Skeletal muscle tissue (tissue), 3 donors: ENCODE measurements at regions not wholly inside any gene's neighbourhood (a gene's known extent, or its start where the extent isn't known, plus 50 kb on each side); places are given as distances from the start of the nearest gene placed in this dataset.
A peak's percentile ranks its signal among the peaks of the same experiment; 100 is the strongest.

Source experiments
- H3K27ac ChIP-seq: one replicate; pipeline ENCODE4 v1.7.0; 2013; ENCODE audit warnings: mild to moderate bottlenecking, low read depth, low read length, inconsistent platforms
- H3K27me3 ChIP-seq, 3 donors: one replicate each; pipeline ENCODE4 v1.7.0; 2013; ENCODE audit warnings: low read length in 3 of 3; ENCODE audit not compliant: control insufficient read depth in 3 of 3, insufficient read depth in 3 of 3
- H3K36me3 ChIP-seq, 3 donors: one replicate each; pipeline ENCODE4 v1.7.0; 2013; ENCODE audit warnings: low read length in 3 of 3; ENCODE audit not compliant: control insufficient read depth in 3 of 3, insufficient read depth in 3 of 3
- H3K4me1 ChIP-seq, 3 donors: one replicate each; pipeline ENCODE4 v1.7.0; 2013; ENCODE audit warnings: low read length in 3 of 3, mild to moderate bottlenecking in 3 of 3; ENCODE audit not compliant: control insufficient read depth in 3 of 3, insufficient read depth in 3 of 3
- H3K4me3 ChIP-seq, 3 donors: one replicate each; pipeline ENCODE4 v1.7.0; 2013; ENCODE audit warnings: low read length in 3 of 3
- H3K9ac ChIP-seq, 3 donors: one replicate each; pipeline ENCODE4 v1.7.0; 2013; ENCODE audit warnings: low read length in 3 of 3, mild to moderate bottlenecking in 3 of 3, moderate library complexity in 2 of 3, low read depth in 1 of 3
- H3K9me3 ChIP-seq, 3 donors: one replicate each; pipeline ENCODE4 v1.7.0; 2013; ENCODE audit warnings: low read length in 3 of 3; ENCODE audit not compliant: control insufficient read depth in 3 of 3
- donor health status: Osteomylitis.

DNA sequence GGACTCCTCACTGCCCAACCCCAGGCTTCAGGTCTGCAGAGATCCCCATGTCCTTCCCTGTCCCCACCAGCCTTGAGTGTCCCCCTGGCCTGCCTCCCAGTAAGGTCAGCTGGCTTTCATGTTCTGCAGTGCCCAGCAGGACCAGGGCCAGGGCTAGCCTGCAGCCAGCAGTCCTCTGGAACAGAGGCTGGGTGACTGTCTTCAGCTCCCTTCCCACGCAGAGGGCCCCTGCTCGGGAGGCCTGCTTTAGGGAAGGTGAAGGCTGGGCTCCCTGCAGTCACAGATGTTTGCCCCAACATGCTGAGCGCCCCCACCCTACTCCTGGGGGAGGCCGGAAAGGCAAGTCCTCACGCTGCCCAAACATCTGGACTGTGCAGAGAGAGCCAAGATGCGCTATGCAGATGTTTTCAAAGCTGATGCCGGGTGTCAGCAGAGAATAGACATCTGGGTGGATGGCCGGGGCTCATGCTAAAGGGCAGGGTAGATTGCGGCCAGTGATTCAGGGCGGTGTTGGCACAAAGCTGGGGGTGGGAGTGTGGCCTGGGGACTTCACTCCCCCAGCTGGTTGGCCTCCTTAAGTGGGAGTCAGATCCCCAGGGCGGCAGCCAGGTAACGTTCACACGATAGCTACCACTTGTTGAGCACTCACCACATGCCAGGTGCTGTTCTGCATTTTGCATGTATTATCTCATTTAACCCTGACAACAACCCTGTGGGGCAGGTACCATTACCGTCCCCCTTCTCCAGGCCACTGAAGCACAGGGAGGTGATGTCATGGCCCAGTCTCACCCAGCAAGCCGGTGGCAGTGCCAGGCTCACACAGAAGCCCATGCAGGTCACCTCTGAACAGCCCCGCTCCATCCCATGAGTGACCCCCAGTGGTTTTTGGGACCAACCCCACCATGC is 71.2 kb upstream of the COL13A1 start:
- peaks cover 47 to 79% (median 74%) of the 10 kb centered on the region in 3 donors for H3K4me1 ChIP-seq
- H3K9ac ChIP-seq = peak overlapping the region in 2 of 3 donors; percentile 33 to 60
- H3K9me3 ChIP-seq = no peaks in the 10 kb centered on the region
- H3K36me3 ChIP-seq = no peaks in the 10 kb centered on the region
- H3K4me3 ChIP-seq = no peak overlapping the region
- no peaks in the 10 kb centered on the region for H3K27me3 ChIP-seq
- no peak overlapping the region for H3K27ac ChIP-seq

DNA sequence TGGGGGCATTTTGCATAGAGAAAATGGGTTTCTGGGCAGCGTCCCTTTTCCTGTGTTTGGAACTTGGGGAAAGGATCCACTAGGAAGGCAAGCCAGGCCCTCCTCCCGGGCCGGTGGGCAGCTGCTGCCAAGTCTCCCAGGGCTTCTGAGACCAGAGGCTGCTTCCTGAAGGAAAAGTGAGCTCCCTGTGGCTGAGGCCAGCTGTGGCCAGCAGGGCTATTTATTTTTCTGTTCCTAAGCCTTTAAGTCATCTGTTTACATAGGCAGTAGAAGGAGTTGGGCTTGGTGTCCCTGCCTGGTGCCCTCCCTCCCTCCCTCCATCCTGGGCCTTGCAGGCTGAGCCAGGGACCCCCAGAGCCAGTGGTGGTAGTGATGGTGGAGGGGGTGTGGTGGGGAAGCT is 70.5 kb upstream of the COL13A1 start:
- Histone ChIP-seq H3K9me3 (no peaks in the 10 kb centered on the region), H3K9ac (peak overlapping the region in 1 of 3 donors; percentile 60), H3K27ac (no peak overlapping the region), H3K36me3 (no peaks in the 10 kb centered on the region), H3K4me3 (no peak overlapping the region), H3K4me1 (peaks cover 53 to 84% (median 80%) of the 10 kb centered on the region in 3 donors), H3K27me3 (no peaks in the 10 kb centered on the region)

DNA sequence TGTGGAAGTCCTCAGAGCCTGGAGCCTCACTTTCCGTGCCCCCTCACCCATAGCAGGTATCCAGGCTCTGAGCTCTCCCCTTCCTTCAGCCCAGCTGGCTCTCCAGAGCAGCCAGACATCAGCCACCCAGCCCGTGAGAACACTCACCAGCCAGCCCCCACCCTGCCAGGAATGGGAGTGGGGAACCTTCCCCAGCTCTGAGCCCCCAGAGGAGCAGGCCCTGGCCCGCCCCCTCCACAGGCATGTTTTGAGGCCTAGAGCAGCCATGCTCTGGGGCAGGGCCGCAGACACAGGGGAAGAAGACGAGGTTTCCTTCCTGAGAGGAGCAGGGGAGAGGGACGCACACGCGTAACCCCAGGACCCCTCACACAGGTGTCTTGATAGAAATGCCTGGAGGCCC is 70.0 kb upstream of the COL13A1 start:
- H3K36me3 ChIP-seq = no peaks in the 10 kb centered on the region
- H3K9me3 ChIP-seq = no peaks in the 10 kb centered on the region
- no peak overlapping the region for H3K27ac ChIP-seq
- H3K4me3 ChIP-seq = no peak overlapping the region
- H3K4me1 ChIP-seq = peaks cover 56 to 86% (median 83%) of the 10 kb centered on the region in 3 donors
- H3K27me3 ChIP-seq = no peaks in the 10 kb centered on the region
- H3K9ac ChIP-seq = peak overlapping the region in 1 of 3 donors; percentile 60

DNA sequence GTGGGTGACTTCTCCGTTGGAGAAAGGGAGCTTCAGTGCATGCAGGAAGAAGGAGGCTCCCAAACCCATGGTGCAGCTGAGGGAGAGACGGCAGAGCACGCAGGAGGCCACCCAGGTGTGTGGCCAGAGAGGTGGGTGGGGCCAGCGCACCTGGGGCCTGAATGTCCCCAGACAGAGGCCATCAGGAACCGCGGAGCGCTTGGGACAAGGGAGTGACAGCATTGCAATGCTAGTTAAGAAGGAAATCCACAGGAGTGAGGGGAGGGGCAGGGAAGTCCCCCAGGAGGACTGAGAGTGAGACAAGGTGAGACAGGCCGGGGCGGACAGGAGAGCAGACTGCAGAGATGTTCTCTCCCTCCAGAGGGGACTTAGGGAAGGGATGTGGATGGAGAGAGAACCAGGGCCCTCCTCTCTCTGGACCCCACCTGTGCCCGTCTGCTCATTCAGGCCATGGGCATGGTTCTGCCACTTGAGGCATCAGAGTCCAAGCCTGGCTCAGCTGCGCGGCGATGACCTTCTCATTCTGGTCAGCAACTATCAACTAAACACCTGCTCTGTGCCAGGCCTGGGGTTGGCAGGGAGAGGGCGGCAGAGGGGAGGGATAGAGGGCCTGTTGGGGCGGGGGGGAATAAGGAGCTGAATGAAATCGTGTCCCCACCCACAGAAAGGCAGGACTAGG is 69.4 kb upstream of the COL13A1 start:
- H3K27me3 ChIP-seq = no peaks in the 10 kb centered on the region
- no peak overlapping the region for H3K27ac ChIP-seq
- H3K9ac ChIP-seq = peak overlapping the region in 1 of 3 donors; percentile 60
- no peak overlapping the region for H3K4me3 ChIP-seq
- H3K36me3 ChIP-seq = no peaks in the 10 kb centered on the region
- H3K9me3 ChIP-seq = no peaks in the 10 kb centered on the region
- H3K4me1 ChIP-seq = peaks cover 61 to 89% (median 89%) of the 10 kb centered on the region in 3 donors

DNA sequence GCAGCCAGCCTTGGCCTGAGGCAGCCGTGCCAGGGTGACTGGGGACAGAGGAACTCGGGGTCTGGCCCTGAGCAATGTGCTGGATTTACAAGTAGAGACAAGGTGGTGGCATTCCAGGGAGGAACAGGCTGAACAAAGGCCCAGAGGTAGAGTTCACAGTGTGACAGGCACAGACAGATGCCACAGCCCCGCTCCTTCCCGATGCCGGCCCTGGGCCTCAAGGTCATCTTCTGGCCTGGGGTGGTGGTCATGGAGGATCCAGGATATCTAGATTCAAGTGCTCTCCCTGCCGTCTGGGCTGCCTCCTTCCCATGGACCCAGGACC is 68.9 kb upstream of the COL13A1 start:
- Histone ChIP-seq H3K27me3 (no peaks in the 10 kb centered on the region), H3K4me1 (peaks cover 64 to 94% (median 88%) of the 10 kb centered on the region in 3 donors), H3K9ac (peak overlapping the region in 1 of 3 donors; percentile 8), H3K4me3 (peak overlapping the region in 1 of 3 donors; percentile 20), H3K9me3 (no peaks in the 10 kb centered on the region), H3K36me3 (no peaks in the 10 kb centered on the region), H3K27ac (no peak overlapping the region)

GRCh38 chr10:69733791-69734261 is 67.9 kb upstream of the COL13A1 start:
- Histone ChIP-seq H3K27ac (no peak overlapping the region), H3K9me3 (no peaks in the 10 kb centered on the region), H3K27me3 (no peaks in the 10 kb centered on the region), H3K9ac (peak overlapping the region in 1 of 3 donors; percentile 8), H3K36me3 (no peaks in the 10 kb centered on the region), H3K4me3 (no peak overlapping the region), H3K4me1 (peaks cover 61 to 93% (median 86%) of the 10 kb centered on the region in 3 donors)

DNA sequence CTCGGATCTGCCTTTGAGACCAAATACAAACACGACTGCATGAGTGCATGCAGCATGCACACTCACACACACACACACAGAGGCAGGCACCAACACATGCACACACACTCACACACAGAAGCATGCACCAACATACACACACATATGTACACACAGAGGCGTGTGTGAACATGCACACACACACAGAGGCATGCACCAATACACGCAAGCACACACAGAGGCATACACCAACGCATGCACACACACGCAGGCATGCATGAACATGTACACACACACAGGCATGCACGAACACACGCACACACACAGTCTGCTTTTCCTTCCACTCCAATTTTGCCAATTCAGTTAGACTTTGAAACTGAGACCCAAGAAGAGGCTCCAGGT is 67.3 kb upstream of the COL13A1 start:
- H3K9me3 ChIP-seq = no peaks in the 10 kb centered on the region
- H3K36me3 ChIP-seq = no peaks in the 10 kb centered on the region
- no peak overlapping the region for H3K4me3 ChIP-seq
- peaks cover 58 to 87% (median 80%) of the 10 kb centered on the region in 3 donors for H3K4me1 ChIP-seq
- peak overlapping the region in 1 of 3 donors; percentile 4 for H3K9ac ChIP-seq
- peak overlapping the region; percentile 44 for H3K27ac ChIP-seq
- no peaks in the 10 kb centered on the region for H3K27me3 ChIP-seq

- H3K27ac ChIP-seq = peak overlapping the region; percentile 44
- no peaks in the 10 kb centered on the region for H3K9me3 ChIP-seq
- no peak overlapping the region for H3K4me3 ChIP-seq
- peaks cover 53 to 82% (median 75%) of the 10 kb centered on the region in 3 donors for H3K4me1 ChIP-seq
- H3K27me3 ChIP-seq = no peaks in the 10 kb centered on the region
- H3K36me3 ChIP-seq = no peaks in the 10 kb centered on the region
- H3K9ac ChIP-seq = peak overlapping the region in 1 of 3 donors; percentile 40
These were observed 66.8 kb upstream of the COL13A1 start for GRCh38 chr10:69734797-69735468.

DNA sequence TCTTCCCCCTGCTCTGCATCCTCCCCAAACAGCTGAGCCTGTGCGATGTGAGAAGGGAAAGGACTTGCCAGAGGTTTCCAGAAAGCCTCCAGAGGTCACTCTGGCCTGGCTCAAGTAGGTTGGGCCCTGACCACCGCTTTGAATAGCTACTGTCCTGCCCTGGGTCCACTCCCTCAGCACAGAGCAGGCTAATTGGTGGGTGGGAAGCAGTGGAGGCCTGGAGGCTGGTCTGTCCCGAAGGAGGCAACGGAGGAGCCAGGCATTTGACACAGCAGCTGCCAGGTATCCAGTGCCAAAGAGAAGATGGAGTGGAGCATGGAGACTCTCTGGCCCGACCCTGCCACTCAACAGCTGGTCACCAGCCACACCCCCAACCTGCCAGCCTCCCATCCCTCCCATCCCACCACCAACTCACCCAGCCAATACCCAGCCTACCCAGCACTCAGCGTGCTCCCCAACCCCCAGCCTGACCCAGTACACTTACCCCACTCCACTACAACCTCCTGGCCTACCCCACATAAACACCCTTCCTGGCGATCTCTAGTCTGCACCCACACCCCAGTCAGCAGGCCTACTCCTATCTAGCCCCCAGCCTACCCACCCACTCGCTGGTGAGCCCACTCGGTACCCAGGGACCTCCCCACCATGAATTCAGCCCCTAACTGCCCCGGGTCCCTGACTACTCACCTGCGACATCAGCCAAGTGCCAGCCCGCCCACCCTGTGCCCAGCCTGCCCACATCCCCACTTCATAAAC is 64.6 kb upstream of the COL13A1 start:
- H3K4me3 ChIP-seq = no peak overlapping the region
- H3K27ac ChIP-seq = no peak overlapping the region
- no peaks in the 10 kb centered on the region for H3K36me3 ChIP-seq
- no peaks in the 10 kb centered on the region for H3K9me3 ChIP-seq
- H3K9ac ChIP-seq = peak overlapping the region in 1 of 3 donors; percentile 7
- no peaks in the 10 kb centered on the region for H3K27me3 ChIP-seq
- peaks cover 35 to 61% (median 53%) of the 10 kb centered on the region in 3 donors for H3K4me1 ChIP-seq
